Activated naive CD8-positive, alpha-beta T cell treated with anti-CD3 and anti-CD28 coated beads, Interleukin-2, amount 50 U/mL, for 16 hours (primary cell): ENCODE measurements at regions not wholly inside any gene's neighbourhood (a gene's known extent, or its start where the extent isn't known, plus 50 kb on each side); places are given as distances from the start of the nearest gene placed in this dataset.

ENCODE experiments used
- DNase-seq: peaks from one replicate; pipeline ENCODE4 v3.0.0-alpha.2; 2020; ENCODE audit warnings: low read depth, low spot score

GRCh38 chr13:30151388-30151787, 156.0 kb downstream of the KATNAL1 start:
- DNase-seq, result no peak

DNA sequence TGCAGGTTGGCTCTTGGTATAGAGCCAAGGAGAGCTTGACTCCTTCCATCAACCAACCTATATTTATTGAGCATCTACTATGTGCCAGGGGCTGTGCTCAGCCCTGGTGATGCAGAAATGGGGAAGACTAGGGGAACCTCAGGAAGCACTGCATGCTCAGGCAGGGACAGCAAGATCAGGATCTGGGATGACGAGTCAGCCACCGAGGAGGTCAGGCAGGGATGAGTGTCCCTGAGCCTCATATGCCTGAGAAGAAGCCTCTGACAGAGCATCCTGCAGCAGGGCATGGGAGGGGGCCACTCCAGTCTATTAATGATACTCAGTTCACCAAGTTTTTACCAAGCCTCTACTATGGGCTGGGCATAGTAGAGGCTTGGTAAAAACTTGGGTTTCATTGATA, 158.1 kb downstream of the KATNAL1 start:
- no peak for DNase-seq

GRCh38 chr13:30148786-30149185, 158.6 kb downstream of the KATNAL1 start:
- no peak for DNase-seq

- no peak for DNase-seq
Measured at GRCh38 chr13:30148171-30148754, 159.1 kb downstream of the KATNAL1 start.

GRCh38 chr13:30147421-30147820, 159.9 kb downstream of the KATNAL1 start:
- DNase-seq, result no peak

DNA sequence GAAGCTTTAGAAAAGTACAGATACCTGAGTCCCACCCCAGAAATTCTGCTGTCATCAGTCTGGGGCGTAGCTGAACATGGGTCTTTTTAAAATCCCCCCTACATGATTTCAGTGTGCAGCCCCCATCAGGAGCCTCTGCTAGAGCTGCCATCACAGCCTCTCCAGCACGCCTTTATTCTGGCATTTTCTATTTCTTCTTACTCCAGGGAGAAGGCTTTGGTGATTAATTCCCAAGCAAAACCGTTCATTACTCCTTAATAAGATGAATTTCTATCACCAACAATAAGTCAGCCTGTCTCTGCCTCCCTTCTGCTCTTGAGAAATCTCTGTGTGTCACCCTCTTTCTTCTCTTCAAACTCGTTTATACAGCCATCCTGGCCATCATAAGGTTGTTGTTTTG, 160.3 kb downstream of the KATNAL1 start:
- DNase-seq, result no peak

DNA sequence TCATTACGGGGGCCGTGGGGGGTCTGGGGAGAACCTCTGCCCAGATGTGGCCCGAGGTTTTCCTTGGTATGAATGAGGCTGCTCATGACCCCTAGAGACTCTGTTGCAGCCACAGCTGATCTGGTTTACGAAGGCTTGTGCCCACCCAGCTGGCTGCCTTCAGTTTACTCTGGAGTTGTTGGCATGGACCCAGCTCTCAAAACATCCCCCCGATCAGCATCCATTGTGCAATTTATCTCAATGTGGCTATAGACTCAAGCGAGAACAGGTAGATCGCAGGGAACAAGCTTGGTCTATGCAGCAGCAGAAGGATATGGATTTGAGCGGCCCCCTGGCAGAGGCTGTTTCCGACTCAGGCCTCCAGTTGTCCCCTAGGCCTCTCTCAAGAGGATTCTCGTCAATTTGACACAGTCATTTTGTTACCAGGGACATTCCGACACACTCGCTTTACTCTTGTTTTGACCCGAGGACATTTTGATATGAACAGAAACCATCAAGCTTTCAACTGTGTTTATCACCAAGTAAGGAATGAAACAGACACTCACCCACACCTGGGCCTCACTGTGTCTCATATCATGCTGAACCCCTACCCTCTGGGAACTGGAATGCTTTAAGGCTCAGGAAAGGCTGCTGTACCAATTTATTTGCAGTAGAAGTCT, 161.5 kb downstream of the KATNAL1 start:
- DNase-seq, result no peak

DNA sequence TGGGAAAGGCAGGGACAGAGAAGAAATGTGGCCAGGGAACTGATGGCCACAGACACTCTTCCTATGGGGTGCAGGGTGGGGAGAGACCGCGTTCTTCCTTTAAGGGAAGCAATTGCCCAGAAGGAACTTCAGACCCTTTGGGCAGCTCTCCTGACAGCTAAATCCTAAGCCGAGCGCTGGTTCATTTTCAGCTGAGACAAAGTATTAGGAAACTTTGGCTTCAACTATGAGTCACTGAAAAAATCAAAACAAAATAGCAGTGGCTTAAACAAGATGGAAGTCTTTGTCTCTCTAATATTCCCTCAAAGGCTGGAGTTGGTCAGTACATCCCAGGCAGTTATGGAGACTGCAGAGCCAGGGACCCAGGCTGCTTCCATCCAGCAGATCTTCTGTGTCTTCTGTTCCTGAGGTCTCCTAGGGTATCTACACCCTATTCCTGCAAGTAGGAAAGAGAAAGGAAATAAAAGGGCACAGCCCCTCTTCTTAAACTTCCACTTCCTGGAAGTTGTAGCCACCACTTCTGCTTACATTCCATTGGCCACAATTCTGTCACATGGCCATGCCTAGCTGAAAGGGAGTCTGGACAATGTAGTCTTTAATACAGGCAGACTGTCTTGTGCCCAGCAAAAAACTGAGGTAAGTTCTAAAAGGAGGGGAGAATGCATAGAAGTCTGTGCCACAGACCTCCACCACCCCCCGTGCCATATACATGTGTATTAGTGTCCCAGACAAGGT, 163.5 kb downstream of the KATNAL1 start:
- no peak for DNase-seq

GRCh38 chr13:30142486-30143211, 164.7 kb downstream of the KATNAL1 start:
- no peak for DNase-seq

DNA sequence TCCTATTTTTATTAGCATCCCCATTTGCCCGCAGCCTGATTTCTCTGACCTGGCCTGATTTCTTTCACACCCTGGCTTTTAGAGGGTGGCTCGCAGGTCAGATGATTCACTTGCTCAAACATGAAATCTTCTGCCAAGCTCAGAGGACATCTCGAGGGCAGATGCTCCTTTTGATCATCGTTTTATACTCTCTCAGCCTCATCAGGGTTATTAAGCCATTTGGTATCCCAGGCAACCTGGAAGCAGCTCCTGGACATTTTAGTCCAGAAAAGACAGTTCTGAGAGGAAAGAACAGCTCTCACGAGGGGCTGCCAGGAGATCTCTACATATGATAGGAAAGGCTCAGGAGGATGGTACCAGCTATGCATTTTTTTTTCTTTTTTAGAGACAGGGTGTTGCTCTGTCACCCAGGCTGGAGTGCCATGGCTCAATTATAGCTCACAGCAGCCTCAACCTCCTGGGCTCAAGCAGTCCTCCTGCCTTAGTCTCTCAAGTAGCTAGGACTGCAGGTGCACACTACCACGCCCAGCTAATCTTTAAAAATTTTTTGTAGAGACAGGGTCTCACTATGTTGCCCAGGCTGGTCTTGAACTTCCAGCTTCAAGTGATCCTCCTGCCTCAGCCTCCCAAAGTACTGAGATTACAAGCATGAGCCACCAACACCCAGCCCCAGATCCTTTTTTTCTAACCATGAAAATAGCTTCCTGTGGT, 165.4 kb downstream of the KATNAL1 start:
- DNase-seq, result no peak

- no peak for DNase-seq
Measured at GRCh38 chr13:30140973-30141372, 166.4 kb downstream of the KATNAL1 start.

- DNase-seq, result no peak
Measured at GRCh38 chr13:30138511-30138910, 168.8 kb downstream of the KATNAL1 start.

GRCh38 chr13:30135868-30136267, 171.5 kb downstream of the KATNAL1 start:
- DNase-seq, result no peak

DNA sequence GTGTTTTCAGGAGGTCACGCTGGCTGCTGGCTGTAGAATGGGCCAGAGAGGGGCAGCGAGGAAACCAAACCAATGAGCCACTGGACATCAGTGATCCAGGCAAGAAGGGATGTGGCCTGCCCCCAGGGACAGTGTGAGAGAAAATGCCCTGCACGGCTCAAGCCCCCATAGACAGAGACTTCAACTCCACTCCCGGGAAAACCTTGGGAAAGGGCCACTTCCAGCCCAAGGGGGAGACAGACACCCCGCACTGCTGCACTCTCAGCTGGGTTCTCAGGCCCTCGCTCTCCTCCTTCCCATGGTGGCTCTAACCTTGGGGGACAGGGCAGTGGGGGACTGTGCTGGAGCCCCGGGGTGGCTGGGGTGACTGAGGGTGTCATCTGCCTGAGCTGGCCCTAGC, 172.0 kb downstream of the KATNAL1 start:
- DNase-seq, result no peak

DNA sequence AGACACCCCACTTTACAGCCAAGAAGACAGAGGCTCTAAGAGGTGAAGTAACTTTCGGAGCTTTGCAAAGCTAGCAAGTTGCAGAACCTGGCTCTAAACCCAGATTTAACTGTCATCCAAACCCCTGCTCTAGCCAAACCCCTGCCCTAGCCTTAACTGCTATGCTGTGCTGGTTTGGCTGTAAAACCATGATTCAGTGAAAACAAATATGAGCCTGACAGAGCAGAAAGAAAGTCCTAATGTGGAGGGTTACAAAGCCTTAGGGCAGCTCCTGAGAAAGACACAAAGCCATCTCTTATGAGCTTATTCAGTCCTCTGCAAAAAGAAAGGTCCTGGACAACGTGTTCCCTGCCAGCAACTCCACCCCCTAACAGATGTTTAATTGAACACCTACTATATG, 172.8 kb downstream of the KATNAL1 start:
- DNase-seq, result no peak

DNA sequence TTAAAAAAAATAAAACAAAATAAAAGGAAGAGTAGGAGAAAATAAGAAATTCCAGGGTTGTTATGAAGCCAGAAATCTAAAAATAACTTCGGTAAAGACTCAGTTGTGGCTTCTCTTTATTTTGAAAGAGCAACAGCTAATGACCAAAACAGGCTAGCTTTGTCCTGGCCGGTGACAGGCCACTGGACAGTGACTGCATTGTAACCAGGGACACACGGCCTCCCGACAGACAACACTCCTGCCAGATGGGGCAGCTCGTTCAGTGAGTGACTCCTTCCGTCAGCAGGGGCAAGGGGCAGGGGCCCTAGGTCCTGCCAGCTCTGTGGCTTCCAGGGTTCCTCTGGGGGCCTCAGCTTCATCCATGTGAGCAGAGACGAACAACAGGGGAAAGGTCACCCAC, 173.4 kb downstream of the KATNAL1 start:
- DNase-seq, result no peak

DNA sequence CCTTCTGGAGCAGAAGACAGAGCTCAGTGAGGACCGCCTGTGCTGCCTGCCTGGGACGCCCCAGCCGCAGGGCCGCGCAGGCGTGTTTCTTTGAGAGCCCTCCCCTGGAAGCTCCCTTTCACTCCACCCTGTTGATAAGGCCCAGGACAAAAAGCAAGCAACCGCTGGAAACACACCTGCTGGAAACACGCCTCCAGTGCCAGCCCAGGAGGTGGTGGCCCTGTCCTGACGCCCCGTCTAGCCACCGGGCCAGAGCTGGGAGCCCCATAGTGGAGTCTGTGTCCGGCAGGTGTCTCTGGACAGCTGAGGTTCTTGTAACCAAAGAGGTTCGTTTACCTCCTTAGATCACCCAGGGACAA, 173.8 kb downstream of the KATNAL1 start:
- DNase-seq, result no peak

DNA sequence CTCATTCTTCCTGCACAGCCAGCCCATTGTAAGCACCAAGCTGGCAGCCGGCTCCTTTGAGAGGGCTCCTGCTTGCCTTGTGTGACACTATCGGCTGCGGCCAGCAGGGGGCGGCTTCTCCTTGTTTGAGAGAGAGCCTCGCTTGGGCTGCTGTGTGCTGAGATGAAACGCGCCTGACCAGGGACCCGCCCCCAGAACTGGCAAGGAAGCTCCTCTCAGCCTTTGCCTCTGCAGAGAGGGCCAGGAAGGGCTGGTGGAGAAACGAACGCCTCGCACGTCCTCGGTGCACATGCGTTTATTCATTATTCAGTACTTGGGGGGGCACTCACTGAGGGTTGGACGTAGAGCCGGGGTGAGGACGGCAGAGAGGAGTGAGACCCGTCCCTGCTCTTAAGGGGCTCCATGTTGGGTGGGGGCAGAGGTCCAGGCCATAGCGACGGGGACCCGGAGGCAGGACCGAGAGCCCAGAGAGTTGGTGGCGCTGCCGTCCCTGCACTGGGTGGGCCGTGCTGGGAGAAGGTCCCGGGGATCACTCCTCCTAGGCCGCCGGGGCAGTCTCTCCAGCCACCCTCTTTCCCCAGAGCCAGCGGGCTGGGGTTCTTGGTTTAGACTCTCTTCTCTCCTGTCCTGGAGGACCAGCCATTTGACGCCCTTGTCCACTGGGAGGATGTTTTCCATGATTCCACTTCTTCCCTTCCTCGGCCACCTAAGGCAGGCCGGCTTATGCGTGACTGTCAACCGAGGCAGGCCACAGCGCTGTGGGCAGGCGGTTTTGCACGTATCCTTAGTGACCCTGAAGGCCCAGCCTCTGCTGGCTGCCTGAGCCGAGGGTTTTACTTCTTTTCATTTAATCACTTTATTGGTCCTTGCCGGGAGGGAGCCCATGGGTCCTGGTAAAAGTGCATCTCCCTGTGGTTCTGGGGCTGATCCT, 174.5 kb downstream of the KATNAL1 start:
- DNase-seq, result peak; percentile 93

- no peak for DNase-seq
Measured at GRCh38 chr13:30129411-30129810, 177.9 kb downstream of the KATNAL1 start.

- DNase-seq, result no peak
Measured at GRCh38 chr13:30128591-30128990, 178.8 kb downstream of the KATNAL1 start.

GRCh38 chr13:30128095-30128494, 179.3 kb downstream of the KATNAL1 start:
- DNase-seq, result no peak
